SK-N-SH (cell line): ENCODE measurements at regions not wholly inside any gene's neighbourhood (a gene's known extent, or its start where the extent isn't known, plus 50 kb on each side); places are given as distances from the start of the nearest gene placed in this dataset.

Experiments used
- CTCF ChIA-PET: fragments of 300-600, 350-600 bp; formaldehyde crosslinking; extraction: SDS; loops from one replicate; lab custom pipeline; 2021; lab: Yijun Ruan, JAX
- POLR2A ChIA-PET: fragments of 350-600 bp; sonication (Branson Sonifier 250); formaldehyde crosslinking; extraction: SDS; loops from one replicate; lab custom pipeline; 2020; ENCODE audit warnings: antibody characterized with exemption, inconsistent platforms; lab: Yijun Ruan, JAX
- DNase-seq: peaks from one replicate; pipeline ENCODE4 v3.0.0; 2012
- H2AFZ ChIP-seq: fragments of 200-600 bp; sonication (generic); 2 replicates; pipeline ENCODE4 v1.8.1; 2016; ENCODE audit warnings: antibody characterized with exemption, mild to moderate bottlenecking, low read depth
- H3F3A ChIP-seq: fragments of 200-600 bp; sonication (generic); replicated peaks from 2 replicates; pipeline ENCODE3; 2016; ENCODE audit warnings: antibody characterized with exemption, mild to moderate bottlenecking; ENCODE audit not compliant: insufficient read depth
- H3K27ac ChIP-seq, 2 experiments: fragments of 200-500 bp in 1 of 2; fragments of 200-600 bp in 1 of 2; sonication (Bioruptor generic) in 1 of 2; sonication (generic), shearing (Covaris generic) in 1 of 2; 2 replicates each; pipeline versions ENCODE4 v1.5.1 to v1.6.1; 2014 to 2016; ENCODE audit warnings: low read depth in 2 of 2, inconsistent platforms in 1 of 2, low read length in 1 of 2, mild to moderate bottlenecking in 1 of 2, mixed read lengths in 1 of 2
- H3K27me3 ChIP-seq: fragments of 200-600 bp; sonication (generic), shearing (Covaris generic); 2 replicates; pipeline ENCODE4 v1.6.1; 2016; ENCODE audit warnings: mixed run types; ENCODE audit not compliant: insufficient read depth
- H3K36me3 ChIP-seq, 2 experiments: fragments of 200-500 bp in 1 of 2; fragments of 200-600 bp in 1 of 2; sonication (Bioruptor generic) in 1 of 2; sonication (generic) in 1 of 2; replicated peaks in 1 of 2; 2 replicates each; pipeline versions ENCODE3 to v1.5.1; 2014 to 2016; ENCODE audit warnings: low read length in 1 of 2, mild to moderate bottlenecking in 1 of 2; ENCODE audit not compliant: insufficient read depth in 2 of 2, control insufficient read depth in 1 of 2
- H3K4me1 ChIP-seq, 2 experiments: fragments of 200-500 bp in 1 of 2; fragments of 200-600 bp in 1 of 2; sonication (Bioruptor generic) in 1 of 2; sonication (generic), shearing (Covaris generic) in 1 of 2; 2 replicates each; pipeline versions ENCODE4 v1.5.1 to v1.6.1; 2014 to 2016; ENCODE audit warnings: low read depth in 1 of 2, low read length in 1 of 2, mixed run types in 1 of 2; ENCODE audit not compliant: insufficient read depth in 2 of 2, control insufficient read depth in 1 of 2
- H3K4me2 ChIP-seq: fragments of 200-600 bp; sonication (generic), shearing (Covaris generic); 2 replicates; pipeline ENCODE4 v1.6.1; 2017; ENCODE audit warnings: mixed run types
- H3K4me3 ChIP-seq, 2 experiments: fragments of 200-500 bp in 1 of 2; fragments of 200-600 bp in 1 of 2; sonication (Bioruptor generic) in 1 of 2; sonication (generic), shearing (Covaris generic) in 1 of 2; 2 replicates each; pipeline versions ENCODE4 v1.5.1 to v1.8.1; 2014 to 2016; ENCODE audit warnings: low read depth in 2 of 2, inconsistent platforms in 1 of 2, low read length in 1 of 2, mild to moderate bottlenecking in 1 of 2, mixed read lengths in 1 of 2, moderate library complexity in 1 of 2
- H3K79me2 ChIP-seq: fragments of 200-600 bp; sonication (generic); 2 replicates; pipeline ENCODE4 v1.8.1; 2017; ENCODE audit warnings: mild to moderate bottlenecking; ENCODE audit not compliant: insufficient read depth
- H3K9ac ChIP-seq: fragments of 200-600 bp; sonication (generic); 2 replicates; pipeline ENCODE4 v1.6.1; 2017; ENCODE audit warnings: mixed run types
- H3K9me2 ChIP-seq: fragments of 200-600 bp; sonication (generic); 2 replicates; pipeline ENCODE4 v1.6.1; 2017; ENCODE audit warnings: mixed run types
- H3K9me3 ChIP-seq: fragments of 200-600 bp; sonication (generic); 2 replicates; pipeline ENCODE4 v1.6.1; 2017; ENCODE audit warnings: mixed run types, mild to moderate bottlenecking, moderate library complexity
- H4K20me1 ChIP-seq: fragments of 200-600 bp; sonication (generic); 2 replicates; pipeline ENCODE4 v1.6.1; 2017; ENCODE audit warnings: mild to moderate bottlenecking, mixed run types; ENCODE audit not compliant: insufficient read depth
- CHD2 ChIP-seq: fragments of 150-350 bp; IDR thresholded peaks from 2 replicates; pipeline ENCODE4 v1.6.1; 2018; ENCODE audit warnings: low read length; ENCODE audit not compliant: partially characterized antibody
- ELF1 ChIP-seq: IDR thresholded peaks from 2 replicates; pipeline ENCODE4 v1.4.0; 2012
- EZH2phosphoT487 ChIP-seq: fragments of 200-600 bp; sonication (generic); IDR thresholded peaks from 2 replicates; pipeline ENCODE4 v1.6.1; 2017; ENCODE audit warnings: low read depth, mixed run types, mild to moderate bottlenecking, antibody characterized with exemption, moderate library complexity, borderline replicate concordance
- FOSL2 ChIP-seq: IDR thresholded peaks from 2 replicates; pipeline ENCODE4 v1.4.0; 2012; ENCODE audit warnings: low read depth, mild to moderate bottlenecking, moderate library complexity, borderline replicate concordance
- FOXJ3 ChIP-seq: sonication (generic); formaldehyde crosslinking; IDR thresholded peaks from 2 replicates; pipeline ENCODE4 v1.5.1; 2020; ENCODE audit warnings: mild to moderate bottlenecking, missing genetic modification reagents
- FOXM1 ChIP-seq: IDR thresholded peaks from 2 replicates; pipeline ENCODE4 v1.4.0; 2012; ENCODE audit warnings: low read depth, mild to moderate bottlenecking
- GABPA ChIP-seq: IDR thresholded peaks from 2 replicates; pipeline ENCODE4 v1.4.0; 2012; ENCODE audit warnings: low read depth, mild to moderate bottlenecking
- JUND ChIP-seq: IDR thresholded peaks from 2 replicates; pipeline ENCODE4 v1.4.0; 2012
- MXI1 ChIP-seq: IDR thresholded peaks from 2 replicates; pipeline ENCODE4 v1.6.1; 2012; ENCODE audit warnings: mild to moderate bottlenecking, low read depth, low read length, improper control_type of control experiment
- NFIC ChIP-seq: IDR thresholded peaks from 2 replicates; pipeline ENCODE4 v1.4.0; 2012; ENCODE audit warnings: borderline replicate concordance
- RAD21 ChIP-seq: IDR thresholded peaks from 2 replicates; pipeline ENCODE4 v1.6.1; 2012; ENCODE audit warnings: mild to moderate bottlenecking, low read length
- RCOR1 ChIP-seq: fragments of 150-350 bp; IDR thresholded peaks from 2 replicates; pipeline ENCODE4 v1.6.1; 2017; ENCODE audit warnings: antibody characterized with exemption, low read length
- RFX5 ChIP-seq: IDR thresholded peaks from 2 replicates; pipeline ENCODE4 v1.6.1; 2012; ENCODE audit warnings: mild to moderate bottlenecking, improper control_type of control experiment, low read length
- SIN3A ChIP-seq: IDR thresholded peaks from 2 replicates; pipeline ENCODE4 v1.6.1; 2012; ENCODE audit warnings: low read depth, mild to moderate bottlenecking, low read length, moderate library complexity, borderline replicate concordance
- SMC3 ChIP-seq: IDR thresholded peaks from 2 replicates; pipeline ENCODE4 v1.6.1; 2012; ENCODE audit warnings: low read depth, low read length, improper control_type of control experiment
- TCF12 ChIP-seq: IDR thresholded peaks from 2 replicates; pipeline ENCODE4 v1.4.0; 2012
- TEAD4 ChIP-seq: IDR thresholded peaks from 2 replicates; pipeline ENCODE4 v1.4.0; 2012; ENCODE audit warnings: mild to moderate bottlenecking, borderline replicate concordance; ENCODE audit not compliant: insufficient read depth
- YY1 ChIP-seq: IDR thresholded peaks from 2 replicates; pipeline ENCODE4 v1.4.0; 2012; ENCODE audit warnings: low read depth, mild to moderate bottlenecking
- WGBS: methylation state at CpG from one replicate; pipeline ENCODE4 v1.1.6; 2017; ENCODE audit warnings: low lambda C conversion rate; 5-methylcytosine and 5-hydroxymethylcytosine counted together
- TF ChIP-seq, protein P1 (sequence below): IDR thresholded peaks from 2 replicates; pipeline ENCODE4 v1.4.0; 2012; ENCODE audit warnings: low read depth, borderline replicate concordance
- TF ChIP-seq, protein P2 (sequence below): IDR thresholded peaks from 2 replicates; pipeline ENCODE4 v1.4.0; 2012; ENCODE audit warnings: low read depth, borderline replicate concordance
- TF ChIP-seq, protein P3 (sequence below): fragments of 150-350 bp; IDR thresholded peaks from 2 replicates; pipeline ENCODE4 v1.6.1; 2017; ENCODE audit warnings: antibody characterized with exemption, low read length, low read depth, borderline replicate concordance
- TF ChIP-seq, protein P4 (sequence below): IDR thresholded peaks from 2 replicates; pipeline ENCODE4 v1.4.0; 2012; ENCODE audit warnings: low read depth

DNA sequence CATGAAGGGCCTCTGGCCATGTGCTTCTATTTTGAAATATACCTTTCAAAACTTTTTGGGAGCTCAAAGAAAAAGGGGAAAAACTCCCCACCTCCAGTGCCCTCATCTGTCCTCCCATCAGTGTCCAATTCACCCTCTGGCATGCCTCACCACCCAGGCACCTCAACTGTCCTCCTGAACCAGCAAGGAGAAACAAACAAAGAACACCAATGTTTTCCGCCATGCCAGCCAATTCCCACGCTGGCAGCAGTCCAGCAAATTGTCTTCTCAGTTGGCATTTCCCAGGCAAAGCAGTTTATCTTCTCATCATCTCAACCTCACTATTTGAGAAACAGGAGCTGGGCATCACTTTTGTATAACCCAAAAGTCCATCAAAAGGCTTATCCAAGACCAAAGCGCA, 496.9 kb downstream of the SOX6 start:
- WGBS, result 50% methylated on average over 3 of the region's 3 CpGs
- H3K4me3 ChIP-seq, result no peak overlapping the region
- no peak overlapping the region for H2AFZ ChIP-seq
- no peaks in the 10 kb centered on the region for H3K9me3 ChIP-seq
- POLR2A ChIA-PET, result no interaction called here
- H3K79me2 ChIP-seq, result no peaks in the 10 kb centered on the region
- CTCF ChIA-PET, result no interaction called here
- H3K4me2 ChIP-seq, result no peak overlapping the region
- no peaks in the 10 kb centered on the region for H3K27me3 ChIP-seq
- H4K20me1 ChIP-seq, result no peaks in the 10 kb centered on the region
- H3K36me3 ChIP-seq, result no peaks in the 10 kb centered on the region
- no peak overlapping the region for H3K9ac ChIP-seq
- no peaks in the 10 kb centered on the region for H3K9me2 ChIP-seq
- H3K27ac ChIP-seq, result no peak overlapping the region
- no peaks in the 10 kb centered on the region for H3F3A ChIP-seq
- TF ChIP-seq FOXJ3 (CRISPR knock-in tag) (no peak), ELF1 (no peak), RFX5 (no peak), TCF12 (no peak), JUND (no peak), FOXM1 (no peak), YY1 (no peak), RCOR1 (no peak), GABPA (no peak)
- TF ChIP-seq, protein P1, sequence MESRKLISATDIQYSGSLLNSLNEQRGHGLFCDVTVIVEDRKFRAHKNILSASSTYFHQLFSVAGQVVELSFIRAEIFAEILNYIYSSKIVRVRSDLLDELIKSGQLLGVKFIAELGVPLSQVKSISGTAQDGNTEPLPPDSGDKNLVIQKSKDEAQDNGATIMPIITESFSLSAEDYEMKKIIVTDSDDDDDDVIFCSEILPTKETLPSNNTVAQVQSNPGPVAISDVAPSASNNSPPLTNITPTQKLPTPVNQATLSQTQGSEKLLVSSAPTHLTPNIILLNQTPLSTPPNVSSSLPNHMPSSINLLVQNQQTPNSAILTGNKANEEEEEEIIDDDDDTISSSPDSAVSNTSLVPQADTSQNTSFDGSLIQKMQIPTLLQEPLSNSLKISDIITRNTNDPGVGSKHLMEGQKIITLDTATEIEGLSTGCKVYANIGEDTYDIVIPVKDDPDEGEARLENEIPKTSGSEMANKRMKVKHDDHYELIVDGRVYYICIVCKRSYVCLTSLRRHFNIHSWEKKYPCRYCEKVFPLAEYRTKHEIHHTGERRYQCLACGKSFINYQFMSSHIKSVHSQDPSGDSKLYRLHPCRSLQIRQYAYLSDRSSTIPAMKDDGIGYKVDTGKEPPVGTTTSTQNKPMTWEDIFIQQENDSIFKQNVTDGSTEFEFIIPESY, result no peak
- TF ChIP-seq, protein P2, sequence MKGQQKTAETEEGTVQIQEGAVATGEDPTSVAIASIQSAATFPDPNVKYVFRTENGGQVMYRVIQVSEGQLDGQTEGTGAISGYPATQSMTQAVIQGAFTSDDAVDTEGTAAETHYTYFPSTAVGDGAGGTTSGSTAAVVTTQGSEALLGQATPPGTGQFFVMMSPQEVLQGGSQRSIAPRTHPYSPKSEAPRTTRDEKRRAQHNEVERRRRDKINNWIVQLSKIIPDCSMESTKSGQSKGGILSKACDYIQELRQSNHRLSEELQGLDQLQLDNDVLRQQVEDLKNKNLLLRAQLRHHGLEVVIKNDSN, result no peak
- TF ChIP-seq, protein P3, sequence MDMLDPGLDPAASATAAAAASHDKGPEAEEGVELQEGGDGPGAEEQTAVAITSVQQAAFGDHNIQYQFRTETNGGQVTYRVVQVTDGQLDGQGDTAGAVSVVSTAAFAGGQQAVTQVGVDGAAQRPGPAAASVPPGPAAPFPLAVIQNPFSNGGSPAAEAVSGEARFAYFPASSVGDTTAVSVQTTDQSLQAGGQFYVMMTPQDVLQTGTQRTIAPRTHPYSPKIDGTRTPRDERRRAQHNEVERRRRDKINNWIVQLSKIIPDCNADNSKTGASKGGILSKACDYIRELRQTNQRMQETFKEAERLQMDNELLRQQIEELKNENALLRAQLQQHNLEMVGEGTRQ, result no peak
- TF ChIP-seq, all 33 proteins: peak for 0
- peaks cover 0 to 5% of the 10 kb centered on the region in 2 experiments; a peak in 1 of 4 replicates for H3K4me1 ChIP-seq
- DNase-seq, result no peak

DNA sequence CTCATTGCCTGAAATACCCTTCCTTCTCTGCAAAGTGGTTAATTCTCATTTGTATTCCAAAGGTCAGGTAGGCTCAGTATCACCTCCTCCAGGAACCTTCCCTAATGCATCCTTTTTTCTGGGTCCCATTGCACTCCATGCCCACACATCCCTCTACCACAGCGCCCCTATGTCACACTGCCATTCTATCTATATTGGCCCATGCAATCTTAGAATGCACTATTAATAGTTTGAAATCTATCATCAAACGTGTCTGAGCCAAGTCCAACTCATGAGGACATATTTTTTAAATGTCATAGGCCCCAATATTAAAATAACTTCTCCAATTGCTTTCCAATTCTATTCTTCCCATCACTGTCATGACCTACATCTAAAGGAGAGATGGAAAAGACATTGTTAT, 495.1 kb downstream of the SOX6 start:
- Histone ChIP-seq H4K20me1 (no peaks in the 10 kb centered on the region), H3K27ac (no peak overlapping the region), H3K79me2 (no peaks in the 10 kb centered on the region), H3K27me3 (no peaks in the 10 kb centered on the region), H3K36me3 (no peaks in the 10 kb centered on the region), H3K4me2 (no peak overlapping the region), H3F3A (no peaks in the 10 kb centered on the region), H2AFZ (no peak overlapping the region), H3K9me3 (no peaks in the 10 kb centered on the region), H3K4me3 (no peak overlapping the region), H3K4me1 (peaks cover 0 to 5% of the 10 kb centered on the region in 2 experiments; a peak in 1 of 4 replicates), H3K9ac (no peak overlapping the region), H3K9me2 (no peaks in the 10 kb centered on the region)
- POLR2A ChIA-PET, result no interaction called here
- TF ChIP-seq EZH2phosphoT487 (no peak), TCF12 (no peak), RAD21 (no peak), YY1 (no peak), SIN3A (no peak), FOXM1 (no peak), FOSL2 (no peak), MXI1 (no peak), SMC3 (no peak), FOXJ3 (CRISPR knock-in tag) (no peak), CHD2 (no peak), TEAD4 (no peak), NFIC (no peak)
- TF ChIP-seq, protein P1, result no peak
- TF ChIP-seq, protein P2, result no peak
- TF ChIP-seq, protein P4, sequence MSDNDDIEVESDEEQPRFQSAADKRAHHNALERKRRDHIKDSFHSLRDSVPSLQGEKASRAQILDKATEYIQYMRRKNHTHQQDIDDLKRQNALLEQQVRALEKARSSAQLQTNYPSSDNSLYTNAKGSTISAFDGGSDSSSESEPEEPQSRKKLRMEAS, result no peak
- DNase-seq, result no peak
- CTCF ChIA-PET, result no interaction called here
- 22% methylated on average over 2 of the region's 2 CpGs for WGBS
